ENCODE measurements at regions not wholly inside any gene's neighbourhood (a gene's known extent, or its start where the extent isn't known, plus 50 kb on each side); places are given as distances from the start of the nearest gene placed in this dataset.

DNA sequence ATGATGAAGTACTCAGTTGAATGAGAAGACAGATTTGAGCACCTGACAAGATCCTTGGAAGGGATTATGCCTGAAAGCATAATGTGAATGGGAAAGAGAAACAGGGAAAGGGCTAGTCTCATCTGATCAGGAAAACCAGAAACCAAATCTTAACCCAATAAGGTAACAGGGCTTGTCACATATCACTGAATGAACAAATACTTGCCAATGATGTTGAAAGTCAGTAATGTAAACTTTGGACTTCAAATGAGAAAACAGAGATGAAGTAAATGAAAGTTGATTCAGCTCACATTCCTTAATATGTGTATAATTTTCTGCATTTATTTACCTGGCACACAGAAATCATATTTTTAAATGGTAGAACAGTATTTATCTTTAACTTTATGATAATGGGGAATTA, 480.0 kb downstream of the KCTD12 start:
- FAIRE-seq, result no peak

DNA sequence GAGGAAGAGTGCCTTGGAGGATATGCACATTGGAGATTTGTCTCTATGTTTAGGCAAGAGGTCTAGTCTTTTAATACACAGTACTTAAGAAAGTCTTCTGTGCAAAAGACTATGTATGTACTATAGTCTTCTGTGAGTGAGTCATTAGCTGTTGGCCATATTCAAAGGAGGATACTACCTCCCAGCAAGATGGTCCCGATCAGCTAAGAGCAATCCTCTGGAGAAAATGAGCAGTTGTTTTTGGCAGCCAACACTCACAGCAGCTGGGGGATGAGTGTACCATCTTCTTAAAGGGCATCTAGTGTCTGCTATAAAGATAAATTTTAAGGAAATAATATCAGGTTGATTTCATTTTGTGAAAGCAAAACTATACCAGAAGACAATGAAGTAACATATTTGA, 487.8 kb downstream of the KCTD12 start:
- no peak for FAIRE-seq

DNA sequence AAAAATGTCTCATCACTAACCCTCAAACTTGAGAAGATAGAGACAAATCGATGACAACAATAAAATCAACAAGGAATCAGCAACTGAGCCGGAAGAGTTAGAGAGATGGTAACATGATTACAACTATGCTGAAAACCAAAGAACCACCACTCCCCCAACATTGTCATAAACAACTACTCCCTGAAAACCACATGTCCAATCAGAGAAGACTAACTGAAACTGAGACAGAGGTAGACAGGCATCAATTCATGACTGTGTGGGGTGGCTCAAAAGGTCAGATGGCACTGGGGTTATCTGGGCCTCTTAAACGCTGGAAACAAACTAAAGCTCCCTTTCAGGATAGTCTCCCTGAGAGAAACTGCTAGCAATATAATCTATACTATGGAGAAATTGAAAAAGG, 488.8 kb downstream of the KCTD12 start:
- FAIRE-seq, result no peak

DNA sequence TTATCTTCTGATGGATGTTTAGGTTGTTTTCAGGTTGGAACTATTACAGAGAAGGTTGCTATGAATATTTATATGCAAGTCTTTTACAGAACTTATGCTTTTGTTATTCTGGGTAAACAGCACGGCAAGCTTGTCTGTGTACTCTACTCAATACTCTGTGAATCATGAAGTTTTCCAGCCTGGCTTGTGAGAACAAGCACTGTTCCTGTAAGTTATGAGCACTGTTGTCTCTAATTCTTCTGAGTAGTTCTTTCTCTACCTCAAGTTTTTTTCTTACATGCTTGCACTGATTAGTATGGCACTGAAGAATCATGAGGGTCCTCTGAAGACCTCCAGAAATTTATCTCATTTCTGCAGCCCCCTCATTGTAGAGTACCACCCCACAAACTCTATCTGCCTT, 496.9 kb downstream of the KCTD12 start:
- FAIRE-seq, result no peak

DNA sequence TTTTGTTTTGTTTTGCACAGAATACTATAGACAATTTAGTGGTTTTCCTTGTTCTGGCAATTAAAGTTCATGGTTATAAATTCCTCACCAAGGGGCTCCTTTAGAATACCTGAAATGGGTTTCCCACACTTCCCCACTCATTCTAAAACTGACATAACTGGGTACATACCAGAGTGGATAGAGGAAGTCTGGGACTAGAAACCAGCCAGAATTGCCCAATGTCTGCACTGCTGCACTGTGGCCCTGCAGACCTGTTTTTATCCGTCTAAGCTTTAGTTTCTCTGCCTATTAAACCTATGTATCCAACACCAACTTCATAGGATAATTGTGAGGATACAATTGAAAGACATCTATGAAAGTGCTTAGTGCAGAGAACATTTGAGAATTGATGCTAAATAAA, 498.6 kb downstream of the KCTD12 start:
- FAIRE-seq, result no peak

DNA sequence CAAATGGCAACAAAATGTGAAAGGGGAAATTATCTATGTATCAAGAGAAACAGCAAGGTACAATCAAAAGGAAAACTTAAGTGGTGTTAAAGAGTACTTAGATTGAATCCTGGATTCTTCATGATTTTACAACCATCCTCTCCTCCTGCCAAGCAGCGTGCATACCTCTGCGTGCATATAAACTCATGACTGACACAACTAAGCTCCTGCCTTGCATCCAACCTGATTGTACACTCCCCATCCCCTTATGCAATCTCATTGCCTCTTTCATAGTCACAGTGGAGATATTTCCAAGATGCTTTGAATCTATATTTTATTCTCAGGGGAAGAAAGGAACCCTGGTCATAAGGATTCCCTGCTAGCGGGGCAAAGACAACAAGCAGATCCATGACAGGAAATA, 499.9 kb downstream of the KCTD12 start:
- no peak for FAIRE-seq

DNA sequence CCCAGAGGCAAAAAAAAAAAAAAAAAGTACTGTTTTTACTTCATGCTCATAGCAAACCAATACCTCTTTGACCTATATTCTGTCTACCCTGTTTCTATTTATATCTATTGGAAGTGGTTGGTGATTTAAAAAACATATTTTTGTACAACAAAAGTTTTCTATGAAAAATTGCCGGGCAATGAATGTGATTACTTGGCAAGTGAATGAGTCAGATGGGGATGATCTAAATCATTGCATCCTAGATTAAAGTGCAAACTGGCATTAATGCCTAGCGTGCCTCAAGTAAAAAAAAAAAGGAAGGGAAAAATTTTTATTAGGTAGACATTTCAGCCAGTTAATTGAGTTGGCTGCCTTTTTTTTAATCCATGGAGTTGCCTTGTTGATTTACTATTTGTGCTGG, 500.6 kb downstream of the KCTD12 start:
- FAIRE-seq, result no peak

DNA sequence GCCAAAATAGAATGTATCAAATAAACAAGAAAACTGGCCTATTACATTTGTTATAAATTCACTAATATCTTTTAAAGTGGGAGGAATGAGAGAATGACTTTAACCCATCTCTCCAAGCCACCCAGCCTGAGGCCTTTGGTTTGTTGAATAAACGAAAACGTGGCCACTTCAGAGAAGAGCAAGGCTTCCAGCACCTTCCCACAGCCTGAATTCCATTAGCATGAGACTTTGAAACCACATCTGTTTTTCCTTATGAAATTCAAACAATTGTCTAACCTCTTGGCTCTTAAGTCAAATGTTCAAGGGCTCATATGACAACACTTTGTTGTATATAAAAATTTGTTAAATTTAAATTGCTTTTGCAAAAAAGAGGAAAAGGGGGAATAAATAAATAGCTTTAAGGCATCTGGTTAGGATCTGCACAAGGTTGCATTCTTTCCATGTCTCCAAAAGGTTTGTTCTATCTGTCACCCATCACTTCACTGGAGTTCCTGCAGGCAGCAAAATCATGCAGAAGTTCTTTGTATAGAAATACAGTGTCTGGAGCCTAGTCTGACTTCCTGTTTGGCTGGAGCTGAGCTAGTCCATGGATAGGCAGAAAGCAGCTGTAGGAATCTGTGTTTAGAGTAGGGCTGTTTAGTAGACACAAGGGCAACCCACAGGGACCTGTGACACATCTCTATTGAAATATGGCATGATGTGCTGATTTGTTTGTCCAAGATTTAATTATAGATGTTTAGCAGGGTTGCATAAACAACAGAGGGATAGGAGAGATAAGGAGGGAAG, 502.3 kb downstream of the KCTD12 start:
- no peak for FAIRE-seq

DNA sequence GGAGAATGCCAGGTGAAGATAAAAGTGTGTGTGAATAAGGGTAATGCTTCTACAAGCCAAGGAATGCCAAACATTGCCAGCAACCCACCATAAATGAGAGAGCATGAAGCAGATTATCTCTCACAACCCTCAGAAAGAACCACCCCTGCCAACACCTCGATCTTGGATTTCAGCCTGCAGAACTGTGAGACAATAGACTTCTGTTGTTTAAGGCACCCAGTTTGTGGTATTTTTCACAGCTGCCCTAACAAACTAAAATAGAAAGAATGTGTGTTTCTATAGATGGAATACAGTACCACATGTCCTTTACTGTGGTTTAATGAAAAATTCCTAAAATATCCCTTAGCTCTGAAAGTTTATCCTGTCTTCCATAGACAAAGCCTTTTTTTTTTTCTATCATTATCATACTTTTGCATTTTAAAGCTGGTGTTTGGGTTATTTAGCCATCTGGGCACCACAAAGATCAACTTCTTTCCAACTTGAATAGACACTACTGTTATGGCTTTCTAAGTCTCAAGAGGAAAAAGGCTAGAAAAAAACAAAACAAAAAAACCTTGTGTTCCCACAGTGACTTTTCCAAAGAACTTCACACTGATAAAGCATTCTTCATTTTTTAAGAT, 505.6 kb downstream of the KCTD12 start:
- FAIRE-seq, result no peak

DNA sequence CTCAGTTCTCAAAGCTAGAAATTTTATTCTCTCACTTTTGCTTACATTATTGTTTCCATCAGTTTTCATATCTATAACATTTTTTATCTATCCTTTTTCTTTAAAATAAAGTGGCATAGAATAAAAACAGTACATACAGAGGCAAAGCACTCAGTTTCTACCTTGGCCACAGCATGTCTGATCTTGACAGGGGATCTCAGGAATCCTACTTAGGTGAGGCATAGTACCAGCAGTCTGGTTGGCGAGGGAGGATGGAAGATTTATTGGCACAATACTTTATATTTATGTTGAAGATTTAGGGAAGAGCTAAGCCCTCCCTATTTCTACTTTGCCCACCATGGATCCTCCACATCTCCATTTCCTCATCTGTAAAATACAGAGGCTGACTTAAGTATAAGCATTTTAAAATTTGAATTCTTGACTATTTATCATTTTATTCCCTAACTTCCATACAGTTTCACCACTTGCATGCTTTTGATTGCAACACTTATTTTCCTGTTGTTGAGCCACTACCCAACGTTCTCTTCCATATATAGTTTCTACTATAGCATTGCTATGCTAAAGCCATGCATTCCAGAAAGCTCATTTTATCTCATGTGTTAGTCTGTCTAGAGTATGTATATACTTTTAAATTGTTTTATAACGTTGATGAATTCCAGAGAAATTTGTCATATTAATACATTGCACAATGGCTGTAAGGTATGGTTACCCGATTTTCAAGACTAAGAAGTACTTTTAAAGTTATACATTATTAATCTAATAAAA, 506.7 kb downstream of the KCTD12 start:
- FAIRE-seq, result no peak

DNA sequence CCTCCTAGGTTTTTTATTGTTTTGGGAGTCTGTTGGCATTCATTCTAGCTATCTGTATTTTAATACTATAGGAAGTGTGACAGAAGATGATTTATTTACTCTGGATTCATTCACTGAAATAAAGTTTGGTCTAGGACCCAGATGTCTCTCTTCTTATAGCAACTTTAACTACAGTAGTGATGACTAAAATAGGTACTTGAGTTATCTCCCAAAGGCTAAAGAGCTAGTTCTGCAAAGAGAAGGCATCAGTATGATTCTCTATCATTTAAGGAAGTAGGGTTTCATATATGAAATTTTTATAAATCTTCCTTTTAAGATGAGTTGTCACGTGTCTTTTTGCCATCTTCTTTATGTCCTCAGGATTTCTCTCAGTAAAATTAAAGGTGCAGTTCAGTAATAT, 507.4 kb downstream of the KCTD12 start:
- FAIRE-seq, result no peak

DNA sequence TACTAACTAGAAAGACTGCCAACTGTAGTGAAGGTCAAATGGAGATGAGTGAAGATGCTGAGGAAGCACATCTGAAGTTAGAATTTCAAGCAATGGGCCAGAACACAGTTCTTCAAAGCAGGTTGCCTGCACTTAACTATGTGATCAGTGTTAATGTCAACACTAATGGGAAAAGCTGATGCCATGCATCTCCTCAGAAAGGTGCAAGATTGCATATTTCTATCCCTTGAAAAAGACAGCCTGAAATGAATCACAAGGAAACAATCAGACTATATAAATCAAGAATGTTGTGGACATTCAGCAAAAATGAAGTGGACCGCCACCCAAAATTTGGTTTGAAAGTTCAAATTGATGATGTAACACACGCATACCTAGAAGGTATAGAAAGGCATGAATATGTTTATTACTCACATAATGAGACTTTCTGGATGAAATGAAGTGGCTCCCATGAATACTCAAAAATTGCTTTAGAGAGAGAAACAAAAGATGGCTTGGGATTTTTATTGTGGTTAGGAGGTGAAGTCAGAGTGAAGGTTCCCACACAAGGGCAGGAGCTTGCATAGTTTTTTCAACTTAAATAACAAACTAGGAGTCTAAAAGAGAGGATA, 522.4 kb downstream of the KCTD12 start:
- FAIRE-seq, result no peak

DNA sequence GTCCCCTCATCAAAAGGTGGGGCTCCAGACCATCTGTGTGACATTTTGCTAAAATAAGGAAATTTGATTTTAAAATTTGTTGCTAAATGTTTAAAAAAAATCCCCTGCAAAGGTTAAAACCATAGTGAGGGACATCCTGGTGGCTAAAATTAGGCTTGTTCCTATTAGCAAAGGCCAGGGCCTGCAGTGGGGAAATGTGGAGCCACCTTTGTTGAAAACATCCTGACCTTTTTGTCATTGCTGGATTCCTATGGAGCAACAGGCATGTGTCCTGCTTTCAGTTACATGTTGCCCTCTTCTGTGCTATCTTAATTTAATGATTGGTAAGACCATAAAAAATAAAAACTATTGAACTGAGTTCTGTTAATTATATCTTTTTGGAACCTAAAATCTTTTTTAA, 524.3 kb downstream of the KCTD12 start:
- no peak for FAIRE-seq

DNA sequence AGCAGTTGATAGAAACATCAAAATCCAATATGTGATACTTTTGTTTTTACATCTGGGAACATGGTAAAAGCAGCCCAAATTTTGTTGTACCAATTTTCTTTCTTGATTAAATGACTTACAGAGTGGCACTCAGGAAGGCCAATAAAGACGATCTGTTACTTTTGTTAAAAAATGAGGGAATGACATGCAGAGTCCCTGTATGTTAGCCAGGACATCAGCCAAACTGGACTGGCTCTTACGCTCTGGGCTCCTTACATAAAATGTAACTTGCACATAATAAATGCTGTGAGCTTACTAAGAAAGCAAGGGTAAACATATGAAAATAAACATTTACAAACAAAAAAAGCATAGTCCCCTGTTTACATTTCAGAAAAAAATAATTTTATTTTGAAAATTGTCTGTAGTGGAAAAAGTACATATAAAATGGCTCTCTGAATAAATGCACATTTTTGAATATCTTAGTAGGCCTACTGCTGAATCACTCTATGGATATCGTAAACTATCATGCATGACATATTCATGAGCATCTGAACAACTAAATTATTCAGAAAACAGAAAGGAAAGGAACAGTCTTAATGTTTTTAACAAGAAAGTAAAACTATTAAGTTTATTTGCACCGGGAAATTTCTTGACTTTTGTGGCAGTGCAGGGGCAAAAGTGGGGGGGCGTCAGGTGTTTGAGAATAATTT, 534.5 kb downstream of the KCTD12 start:
- no peak for FAIRE-seq

DNA sequence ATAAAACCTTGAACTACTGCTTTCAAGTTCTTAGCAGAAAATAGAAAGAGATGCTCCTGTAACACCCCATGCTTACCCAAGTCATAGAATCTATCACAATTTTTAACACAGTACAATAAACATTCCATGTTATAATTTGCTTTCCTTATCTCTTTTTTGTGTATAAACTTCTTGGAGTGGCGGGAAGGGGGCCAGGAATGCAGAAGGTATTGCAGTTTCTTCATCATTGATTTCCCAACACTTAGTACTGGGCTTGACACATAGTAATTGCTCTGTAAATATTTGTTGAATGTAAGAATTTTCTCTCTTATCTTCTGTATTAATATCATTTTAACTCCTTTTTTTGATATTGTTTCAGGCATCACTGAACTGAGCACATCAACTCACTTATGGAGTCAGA, 535.8 kb downstream of the KCTD12 start:
- no peak for FAIRE-seq

DNA sequence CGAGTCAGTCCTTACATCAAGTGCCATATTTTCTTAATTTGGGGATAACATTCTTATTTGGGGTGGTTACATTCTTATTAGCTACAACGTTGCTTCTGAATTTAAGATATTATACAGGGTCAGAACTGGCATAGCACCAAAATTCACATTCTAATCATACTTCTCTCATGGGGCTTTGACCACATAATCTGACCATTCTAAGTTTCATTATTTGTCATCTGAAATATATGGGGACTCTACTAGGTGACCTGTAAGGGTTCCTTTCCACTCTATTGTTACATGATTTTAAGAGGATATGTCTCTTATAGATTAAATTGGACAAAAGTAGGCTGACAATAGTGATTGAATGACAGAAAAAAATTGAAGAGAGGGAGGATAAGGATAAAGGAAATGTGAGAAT, 536.5 kb downstream of the KCTD12 start:
- FAIRE-seq, result no peak

DNA sequence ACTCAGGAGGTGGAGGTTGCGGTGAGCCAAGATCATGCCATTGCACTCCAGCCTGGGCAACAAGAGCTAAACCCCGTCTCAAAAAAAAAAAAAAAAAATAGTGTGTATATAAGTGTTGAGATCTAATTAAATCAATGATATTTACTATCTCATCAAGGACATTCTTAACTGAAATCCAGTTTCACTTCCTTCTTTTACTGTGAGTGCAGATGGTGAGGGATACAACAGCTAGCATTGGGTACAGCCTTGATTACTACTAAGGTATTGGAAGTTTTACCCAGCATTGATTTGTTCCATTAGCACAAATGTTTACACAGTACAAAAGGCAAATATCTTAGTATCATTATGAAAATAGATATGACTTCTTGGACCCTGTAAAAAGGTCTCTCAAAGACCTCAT, 546.6 kb downstream of the KCTD12 start:
- FAIRE-seq, result no peak

DNA sequence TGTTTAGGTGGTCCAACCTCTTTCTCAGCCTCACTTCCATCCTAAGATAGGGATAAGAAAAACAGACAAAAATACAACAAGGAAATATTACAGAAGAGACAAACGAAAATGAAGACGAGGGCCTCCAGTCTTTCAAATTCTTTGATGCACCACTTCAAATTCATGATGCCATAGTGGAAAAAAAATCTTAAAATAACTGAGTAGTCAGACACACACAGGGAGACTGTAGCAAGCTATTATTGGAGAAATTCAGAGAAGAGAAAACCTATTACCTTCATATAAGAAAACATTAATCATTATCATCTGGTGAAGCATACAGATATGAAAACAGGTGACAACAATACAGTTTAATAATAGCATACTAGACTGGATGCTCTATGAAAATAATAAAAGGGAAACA, 548.2 kb downstream of the KCTD12 start:
- no peak for FAIRE-seq

DNA sequence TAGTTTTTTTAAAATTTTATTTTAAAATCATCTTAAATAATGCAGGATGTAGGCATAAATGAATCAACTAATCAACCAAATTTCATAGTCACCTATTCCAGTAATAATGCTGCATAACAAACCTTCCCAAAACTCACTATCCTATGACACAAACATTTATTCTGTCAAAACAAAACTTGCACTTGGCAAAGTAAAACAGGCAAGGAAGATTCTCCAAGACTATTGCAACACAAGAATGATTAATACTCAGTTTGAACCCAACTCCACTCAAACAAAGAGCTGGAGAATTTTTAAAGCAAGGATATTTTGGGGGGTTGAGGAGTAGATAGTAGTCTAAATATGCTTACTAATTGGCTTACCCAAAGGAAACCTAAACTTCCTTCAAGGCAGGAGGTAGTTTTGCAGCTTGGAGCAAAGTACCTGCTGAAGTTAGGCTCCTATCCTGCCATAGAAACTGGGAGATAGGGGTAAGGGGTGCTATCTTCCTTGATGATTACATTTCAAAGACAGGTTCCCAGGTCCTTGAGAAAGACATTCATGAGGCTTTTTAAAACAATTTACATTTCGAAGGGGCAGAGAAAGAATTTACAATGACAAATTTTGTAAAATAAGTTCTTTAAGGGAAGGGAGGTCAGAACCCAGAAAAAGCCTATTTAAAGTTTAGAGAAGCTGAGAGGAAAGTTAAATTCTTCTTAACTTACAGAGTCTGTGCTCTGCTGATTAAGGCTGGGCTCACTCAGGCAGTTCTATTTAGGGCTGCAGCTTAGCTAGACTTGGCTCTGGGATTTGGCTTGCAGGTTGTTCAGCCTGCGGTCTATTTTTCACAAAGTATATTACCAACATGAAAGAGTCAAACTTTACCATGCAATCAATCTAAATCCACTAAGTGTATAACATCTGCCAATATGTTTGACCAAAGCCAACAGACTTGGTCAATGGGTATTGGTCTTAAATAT, 549.0 kb downstream of the KCTD12 start:
- no peak for FAIRE-seq

DNA sequence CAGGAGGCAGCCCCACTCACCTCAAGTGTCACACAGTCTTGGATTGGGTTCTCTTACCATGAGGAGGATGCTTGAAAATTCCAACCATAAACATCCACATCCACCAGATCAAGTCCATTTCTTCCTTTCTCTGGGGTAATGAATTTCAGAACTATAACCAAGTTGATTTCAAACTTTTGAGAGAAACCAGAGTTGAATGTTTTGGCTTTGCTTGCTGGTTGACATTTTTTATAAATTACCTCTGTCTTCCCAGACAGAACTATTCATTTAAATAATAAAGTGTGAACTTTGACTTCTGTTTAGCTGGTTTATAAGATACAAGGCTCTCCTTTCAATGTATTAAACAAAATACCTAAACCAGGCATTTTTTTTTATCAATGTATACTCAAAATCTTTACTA, 550.7 kb downstream of the KCTD12 start:
- FAIRE-seq, result no peak

DNA sequence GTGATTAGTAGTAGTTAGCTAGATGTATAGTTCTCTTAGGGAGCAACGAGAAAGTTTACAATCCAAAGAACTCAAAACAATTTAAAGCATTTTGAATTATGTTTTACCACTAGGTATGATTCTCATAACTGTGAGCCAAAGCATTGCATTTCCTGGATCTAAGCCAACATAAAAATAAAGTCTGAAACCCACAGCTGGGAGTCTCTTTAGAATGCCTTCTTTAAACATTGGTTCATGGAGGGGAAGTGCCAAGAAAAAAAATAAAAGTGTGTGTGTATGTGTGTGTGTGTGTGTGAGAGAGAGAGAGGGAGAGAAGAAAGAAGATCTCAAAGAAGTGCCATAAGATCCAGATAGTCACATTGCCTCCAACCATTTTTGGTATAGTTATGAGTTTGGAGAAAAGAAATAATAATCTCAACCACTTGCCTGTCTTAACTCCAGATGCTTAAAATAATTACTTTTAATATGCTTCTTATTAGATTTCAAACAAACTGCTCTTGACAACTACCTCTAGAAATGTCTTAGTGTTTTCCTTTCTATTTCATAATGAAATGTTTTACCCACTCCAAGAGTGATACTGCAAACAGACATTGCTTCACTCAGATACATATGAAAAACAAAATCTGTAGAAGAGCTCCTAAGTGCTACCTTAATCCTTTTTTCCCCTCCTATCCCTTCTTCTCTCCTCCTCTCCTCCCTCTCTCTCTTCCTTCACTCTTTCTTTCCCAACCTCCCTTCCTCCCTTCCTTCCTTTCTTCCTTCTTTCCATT, 554.1 kb downstream of the KCTD12 start:
- no peak for FAIRE-seq

Measured in A204.1 (cell line).